Colonic mucosa (tissue), 4 donors: ENCODE measurements at regions not wholly inside any gene's neighbourhood (a gene's known extent, or its start where the extent isn't known, plus 50 kb on each side); places are given as distances from the start of the nearest gene placed in this dataset.

Source experiments
- DNase-seq: peaks from one replicate; pipeline ENCODE4 v3.0.0-alpha.2; 2020
- H3K27ac ChIP-seq: fragments of 200-600 bp; one replicate; pipeline ENCODE4 v1.8.0; 2021
- H3K27me3 ChIP-seq: fragments of 200-600 bp; one replicate; pipeline ENCODE4 v1.8.0; 2021
- H3K36me3 ChIP-seq: fragments of 200-600 bp; one replicate; pipeline ENCODE4 v1.8.0; 2021
- H3K4me1 ChIP-seq: fragments of 200-600 bp; one replicate; pipeline ENCODE4 v1.8.0; 2021; ENCODE audit warnings: mild to moderate bottlenecking
- H3K4me3 ChIP-seq: fragments of 200-600 bp; one replicate; pipeline ENCODE4 v1.8.0; 2021
- H3K9ac ChIP-seq, 2 donors: one replicate each; pipeline ENCODE4 v1.7.0; 2013; ENCODE audit warnings: control low read depth in 2 of 2, low read depth in 2 of 2, low read length in 2 of 2
- H3K9me3 ChIP-seq: fragments of 200-600 bp; one replicate; pipeline ENCODE4 v1.8.0; 2021
- intact Hi-C: fragments of 100-400 bp; cut with DNase I; formaldehyde crosslinking; loops from one replicate; pipeline ENCODE4 v1.14.1; 2022
- TF ChIP-seq, protein P1 (sequence below): fragments of 200-600 bp; IDR thresholded peaks from one replicate; pipeline ENCODE4 v1.8.0; 2022; ENCODE audit warnings: antibody characterized with exemption, mild to moderate bottlenecking
- donor health status: healthy.
- donor health status: DM: no; HTN: no; CAD: no.
- donor health status: DM: no; HTN: no; CAD: no.

DNA sequence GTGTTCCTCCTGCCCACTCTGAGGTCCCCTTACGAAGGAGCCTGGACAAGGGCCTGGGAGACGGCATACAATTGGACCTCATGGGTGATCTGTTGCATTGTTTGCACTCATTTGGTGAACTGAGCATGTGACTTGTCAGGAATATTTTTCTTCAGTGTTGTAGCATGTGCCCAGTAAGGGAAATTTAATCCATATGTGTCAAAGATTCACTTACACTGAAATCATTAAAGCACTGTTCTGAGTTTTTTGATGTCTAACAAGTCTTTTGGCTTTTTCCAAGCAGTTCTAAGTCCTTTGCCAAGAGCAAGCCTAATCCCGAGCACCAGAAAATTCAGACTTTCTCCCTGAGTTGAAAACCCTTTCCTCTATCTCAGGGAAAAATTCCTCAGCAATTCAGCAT, 61.6 kb upstream of the RPS23 start:
- Histone ChIP-seq H3K27me3 (no peaks in the 10 kb centered on the region), H3K9ac (no peak overlapping the region), H3K4me3 (no peak overlapping the region), H3K4me1 (no peaks in the 10 kb centered on the region), H3K9me3 (no peaks in the 10 kb centered on the region), H3K27ac (no peak overlapping the region), H3K36me3 (no peaks in the 10 kb centered on the region)
- TF ChIP-seq, protein P1, sequence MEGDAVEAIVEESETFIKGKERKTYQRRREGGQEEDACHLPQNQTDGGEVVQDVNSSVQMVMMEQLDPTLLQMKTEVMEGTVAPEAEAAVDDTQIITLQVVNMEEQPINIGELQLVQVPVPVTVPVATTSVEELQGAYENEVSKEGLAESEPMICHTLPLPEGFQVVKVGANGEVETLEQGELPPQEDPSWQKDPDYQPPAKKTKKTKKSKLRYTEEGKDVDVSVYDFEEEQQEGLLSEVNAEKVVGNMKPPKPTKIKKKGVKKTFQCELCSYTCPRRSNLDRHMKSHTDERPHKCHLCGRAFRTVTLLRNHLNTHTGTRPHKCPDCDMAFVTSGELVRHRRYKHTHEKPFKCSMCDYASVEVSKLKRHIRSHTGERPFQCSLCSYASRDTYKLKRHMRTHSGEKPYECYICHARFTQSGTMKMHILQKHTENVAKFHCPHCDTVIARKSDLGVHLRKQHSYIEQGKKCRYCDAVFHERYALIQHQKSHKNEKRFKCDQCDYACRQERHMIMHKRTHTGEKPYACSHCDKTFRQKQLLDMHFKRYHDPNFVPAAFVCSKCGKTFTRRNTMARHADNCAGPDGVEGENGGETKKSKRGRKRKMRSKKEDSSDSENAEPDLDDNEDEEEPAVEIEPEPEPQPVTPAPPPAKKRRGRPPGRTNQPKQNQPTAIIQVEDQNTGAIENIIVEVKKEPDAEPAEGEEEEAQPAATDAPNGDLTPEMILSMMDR: no peak
- intact Hi-C loops: no loop called here
- DNase-seq: no peak

DNA sequence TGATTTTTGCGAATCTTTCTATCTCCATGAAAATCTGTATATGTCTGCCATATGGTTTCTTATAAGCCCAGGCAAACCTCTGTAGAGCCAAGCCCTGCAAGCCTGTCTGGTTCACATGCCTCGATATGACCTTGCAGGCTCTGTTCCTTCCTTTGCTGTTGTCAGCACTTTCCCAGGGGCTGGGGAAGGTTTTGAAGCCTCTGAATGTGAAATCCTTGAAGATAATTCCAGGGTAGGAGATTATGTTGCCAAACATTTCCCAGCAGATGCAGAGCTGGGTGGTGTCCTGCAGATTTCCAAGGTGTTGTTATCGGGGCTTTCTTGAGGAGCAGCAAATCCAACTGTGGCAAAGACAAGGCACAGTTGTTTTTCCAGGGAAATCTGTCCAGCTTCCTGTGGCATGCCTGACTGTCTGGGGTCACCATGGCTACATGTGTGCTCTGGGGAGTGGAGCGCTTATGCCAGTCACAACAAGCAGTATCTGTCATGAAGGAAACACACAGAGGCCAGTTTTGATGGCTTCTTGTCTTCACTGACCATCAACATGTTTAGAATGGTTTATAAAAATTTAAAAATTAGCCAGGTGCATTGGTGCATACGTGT, 60.7 kb upstream of the RPS23 start:
- no peak for DNase-seq
- Histone ChIP-seq H3K4me3 (no peak overlapping the region), H3K9me3 (no peaks in the 10 kb centered on the region), H3K27me3 (no peaks in the 10 kb centered on the region), H3K4me1 (no peaks in the 10 kb centered on the region), H3K36me3 (no peaks in the 10 kb centered on the region), H3K9ac (no peak overlapping the region), H3K27ac (no peak overlapping the region)
- TF ChIP-seq, protein P1: no peak
- intact Hi-C loops: no loop called here

DNA sequence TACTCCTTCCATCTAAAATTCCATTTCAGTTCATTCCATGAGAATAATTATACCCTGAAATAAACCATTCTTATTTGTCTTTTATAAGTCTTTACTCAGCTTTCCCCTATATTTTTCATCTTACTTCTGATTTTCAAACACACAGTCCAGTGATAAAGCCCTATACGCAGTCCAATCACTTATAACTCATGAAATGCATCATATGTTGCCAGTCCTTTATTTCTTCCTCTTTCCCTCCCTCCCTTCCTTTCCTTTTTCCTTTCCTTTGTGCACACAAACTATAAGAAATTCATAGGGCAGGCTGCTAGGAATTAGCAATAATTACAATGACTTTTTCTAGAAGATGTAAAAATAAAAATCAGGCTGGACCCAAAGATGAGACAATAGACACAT, 58.8 kb upstream of the RPS23 start:
- H3K27ac ChIP-seq: no peak overlapping the region
- DNase-seq: no peak
- H3K4me3 ChIP-seq: no peak overlapping the region
- TF ChIP-seq, protein P1: no peak
- H3K9ac ChIP-seq: no peak overlapping the region
- no peaks in the 10 kb centered on the region for H3K36me3 ChIP-seq
- no peaks in the 10 kb centered on the region for H3K4me1 ChIP-seq
- H3K27me3 ChIP-seq: no peaks in the 10 kb centered on the region
- intact Hi-C loops: no loop called here
- no peaks in the 10 kb centered on the region for H3K9me3 ChIP-seq

DNA sequence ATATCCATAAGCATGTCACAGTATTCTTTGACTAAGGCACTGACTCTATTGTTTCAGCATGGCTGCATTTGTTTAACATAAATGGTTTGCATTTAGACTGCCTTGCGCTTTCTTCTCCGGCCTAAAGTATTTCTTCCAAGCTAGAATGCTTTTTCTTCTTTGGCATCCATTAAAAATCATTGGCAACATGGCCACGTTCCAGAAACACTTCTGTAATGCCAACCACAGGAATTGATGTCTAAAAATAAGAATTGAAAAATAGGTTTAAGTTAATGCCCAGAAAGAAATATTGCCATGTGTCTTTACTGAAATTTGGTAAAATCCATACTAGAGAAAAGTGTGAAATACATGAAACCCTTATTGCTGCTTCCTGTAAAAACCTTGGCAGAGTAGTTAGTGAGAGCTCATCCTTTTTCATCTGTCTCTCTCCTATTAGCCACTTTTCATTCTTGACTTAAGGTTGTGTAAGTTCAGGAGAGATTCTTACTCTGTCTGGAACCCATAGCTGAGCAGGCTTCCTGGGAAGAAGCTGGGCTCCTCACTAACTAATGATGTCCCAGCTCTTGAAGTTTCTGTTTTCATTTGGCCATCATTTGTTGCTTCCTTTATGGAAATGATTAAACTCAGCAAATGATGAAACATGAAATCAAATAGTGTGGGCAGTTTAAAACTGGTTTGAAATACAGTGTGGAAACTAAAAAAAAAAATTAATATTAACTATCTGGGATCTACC, 58.2 kb upstream of the RPS23 start:
- no peaks in the 10 kb centered on the region for H3K27me3 ChIP-seq
- intact Hi-C loops: no loop called here
- no peak overlapping the region for H3K27ac ChIP-seq
- DNase-seq: no peak
- H3K9ac ChIP-seq: no peak overlapping the region
- H3K4me1 ChIP-seq: no peaks in the 10 kb centered on the region
- TF ChIP-seq, protein P1: no peak
- no peak overlapping the region for H3K4me3 ChIP-seq
- no peaks in the 10 kb centered on the region for H3K9me3 ChIP-seq
- no peaks in the 10 kb centered on the region for H3K36me3 ChIP-seq

DNA sequence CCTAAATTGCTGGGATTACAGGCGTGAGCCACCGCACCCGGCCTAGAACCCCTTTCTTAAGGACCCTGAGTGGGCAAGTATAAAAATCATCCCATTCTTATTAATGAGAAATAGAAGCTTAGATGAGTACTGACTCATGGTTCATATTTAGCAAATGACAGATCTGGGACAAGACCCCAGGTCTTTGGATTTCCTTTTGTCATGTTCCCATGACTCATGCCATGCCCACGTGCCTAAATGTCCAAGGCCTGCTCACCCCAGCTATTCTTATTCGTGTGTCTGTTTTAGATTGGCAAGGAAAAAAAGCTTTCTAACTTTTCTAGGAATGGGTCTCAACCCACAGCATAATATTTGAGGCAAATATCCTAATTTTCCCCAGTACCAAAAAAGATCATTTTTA, 57.7 kb upstream of the RPS23 start:
- H3K9me3 ChIP-seq: no peaks in the 10 kb centered on the region
- H3K27me3 ChIP-seq: no peaks in the 10 kb centered on the region
- H3K4me3 ChIP-seq: no peak overlapping the region
- H3K4me1 ChIP-seq: no peaks in the 10 kb centered on the region
- no peak for DNase-seq
- no peak overlapping the region for H3K9ac ChIP-seq
- no peaks in the 10 kb centered on the region for H3K36me3 ChIP-seq
- TF ChIP-seq, protein P1: no peak
- no peak overlapping the region for H3K27ac ChIP-seq
- intact Hi-C loops: no loop called here
